K562 (cell line): ENCODE measurements at regions not wholly inside any gene's neighbourhood (a gene's known extent, or its start where the extent isn't known, plus 50 kb on each side); places are given as distances from the start of the nearest gene placed in this dataset.

Source experiments
- CTCF ChIP-seq, 3 experiments: IDR thresholded peaks in 2 of 3; conservative IDR thresholded peaks in 1 of 3; 2 replicates each; pipeline ENCODE4 v1.5.1; 2011 to 2012; ENCODE audit warnings: low read length in 3 of 3, mild to moderate bottlenecking in 3 of 3, control low read depth in 2 of 3, improper control_type of control experiment in 1 of 3, inconsistent platforms in 1 of 3, low read depth in 1 of 3, mixed read lengths in 1 of 3, moderate library complexity in 1 of 3; ENCODE audit not compliant: insufficient read depth in 2 of 3
- DEAF1 ChIP-seq: fragments of 450-650 bp; formaldehyde crosslinking; IDR thresholded peaks from 2 replicates; pipeline ENCODE4 v1.4.0; 2020; ENCODE audit warnings: mild to moderate bottlenecking, moderate library complexity
- NFYB ChIP-seq: IDR thresholded peaks from 2 replicates; pipeline ENCODE4 v1.6.1; 2011; ENCODE audit warnings: mild to moderate bottlenecking, moderate library complexity; ENCODE audit not compliant: insufficient read length; ENCODE audit errors: extremely low read depth
- NR3C1 ChIP-seq: sonication (generic); formaldehyde crosslinking; IDR thresholded peaks from 2 replicates; pipeline ENCODE4 v1.8.1; 2022; ENCODE audit warnings: missing genetic modification reagents
- RFX5 ChIP-seq: IDR thresholded peaks from 2 replicates; pipeline ENCODE4 v1.6.1; 2011; ENCODE audit warnings: low read depth, mild to moderate bottlenecking, improper control_type of control experiment, low read length
- ZNF311 ChIP-seq: fragments of 250-450 bp; sonication (Bioruptor Pico); IDR thresholded peaks from 2 replicates; pipeline ENCODE4 v1.4.0; 2020; ENCODE audit warnings: mild to moderate bottlenecking, moderate library complexity
- ZNF444 ChIP-seq: fragments of 250-450 bp; sonication (Bioruptor Pico); IDR thresholded peaks from 2 replicates; pipeline ENCODE4 v1.4.0; 2020; ENCODE audit warnings: mild to moderate bottlenecking, moderate library complexity

- TF ChIP-seq ZNF311 (CRISPR knock-in tag) (no peak), ZNF444 (CRISPR knock-in tag) (no peak), CTCF (IDR thresholded peaks at IDR 0.05 in 2 of 3, conservative IDR thresholded peaks at IDR 0.05 in 1 of 3; ENCODE audit: insufficient read depth in 2 of 3, low read depth in 1 of 3, low read length in 3 of 3) (no peak), RFX5 (no peak), DEAF1 (CRISPR knock-in tag) (no peak), NR3C1 (CRISPR knock-in tag) (no peak), NFYB (no peak)
Observed at GRCh38 chr5:165579911-165580310, 2074.5 kb downstream of the MAT2B start.
